NCI-H748 (cell line): ENCODE measurements at regions not wholly inside any gene's neighbourhood (a gene's known extent, or its start where the extent isn't known, plus 50 kb on each side); places are given as distances from the start of the nearest gene placed in this dataset.
"Not testable (repeated sequence)": the region's sequence is repeated elsewhere in the genome, so short reads cannot be mapped to it uniquely, and the experiment has no call there.

ENCODE experiments used
- DNase-seq: peaks from one replicate; lab custom pipeline; 2025; ENCODE audit not compliant: unreplicated experiment; lab: John Stamatoyannopoulos, UW

DNA sequence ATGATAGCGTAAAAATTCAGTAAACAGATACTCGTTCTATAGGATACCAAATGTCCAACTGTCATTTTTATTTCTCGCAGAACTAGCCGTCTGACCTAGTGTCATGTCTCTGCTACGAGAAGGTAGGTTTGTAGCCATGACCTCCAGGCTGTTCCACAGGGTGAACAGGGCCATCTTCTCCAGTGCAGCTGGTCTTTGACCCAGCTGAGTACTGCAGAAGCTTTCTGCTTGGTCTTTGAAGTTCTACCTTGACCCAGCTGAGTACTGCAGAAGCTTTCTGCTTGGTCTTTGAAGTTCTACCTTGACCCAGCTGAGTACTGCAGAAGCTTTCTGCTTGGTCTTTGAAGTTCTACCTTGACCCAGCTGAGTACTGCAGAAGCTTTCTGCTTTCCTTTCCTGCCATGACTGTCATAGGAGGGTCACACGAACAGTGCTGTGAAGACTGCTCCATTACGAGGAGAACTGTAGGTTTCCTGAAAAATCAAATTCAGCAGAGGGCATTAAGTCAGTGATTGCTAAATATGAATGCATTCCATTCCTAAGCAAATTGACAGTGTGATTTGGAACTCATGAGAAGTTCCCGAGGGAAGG lies 532.8 kb upstream of the NRP1 start:
- DNase-seq, result not testable (repeated sequence)

DNA sequence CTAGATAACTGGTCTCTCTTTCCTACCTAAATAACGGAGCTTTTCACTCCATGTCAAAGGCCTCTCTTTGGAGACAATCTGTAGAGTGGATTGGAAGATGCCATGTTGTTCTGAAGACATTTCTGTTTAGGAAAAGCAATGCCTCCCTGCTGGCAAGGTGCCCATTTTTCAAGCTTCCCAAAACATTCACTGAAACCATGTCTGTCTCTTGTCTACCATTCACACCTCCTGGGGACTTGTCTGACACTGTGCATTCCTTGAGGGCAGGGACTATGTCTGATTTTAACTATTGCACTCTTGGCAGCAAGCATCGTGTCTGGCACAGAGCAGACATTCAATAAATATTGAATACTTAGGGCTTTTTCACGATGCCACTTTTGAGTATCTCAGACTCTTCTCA lies 528.9 kb upstream of the NRP1 start:
- DNase-seq, result no peak

DNA sequence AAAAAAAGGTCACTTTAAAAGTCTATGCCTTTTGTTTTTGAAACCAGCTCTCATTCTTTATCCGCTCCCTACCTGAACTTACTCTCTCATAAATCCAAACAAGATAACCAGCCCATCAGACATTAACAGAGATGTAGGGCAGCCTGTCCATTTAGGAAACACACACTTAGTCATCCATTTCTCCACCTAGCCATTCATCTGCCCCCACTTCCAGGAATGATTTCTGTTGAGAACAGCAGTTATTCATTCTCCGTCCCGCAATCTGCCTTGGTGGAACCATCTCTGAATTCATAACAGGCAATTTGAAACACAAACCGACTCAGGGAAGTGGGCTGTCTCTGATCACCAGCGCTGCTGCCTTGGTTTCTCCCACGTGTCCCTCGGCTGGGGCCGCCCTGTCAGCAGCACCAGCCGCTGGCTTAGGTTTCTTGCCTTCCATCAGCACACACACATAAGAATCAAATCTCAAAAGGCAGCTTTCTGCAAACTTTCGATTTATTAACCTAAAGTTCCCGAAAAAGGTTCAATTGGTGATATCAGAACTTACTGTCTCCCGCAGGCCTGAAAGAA lies 528.2 kb upstream of the NRP1 start:
- no peak for DNase-seq

DNA sequence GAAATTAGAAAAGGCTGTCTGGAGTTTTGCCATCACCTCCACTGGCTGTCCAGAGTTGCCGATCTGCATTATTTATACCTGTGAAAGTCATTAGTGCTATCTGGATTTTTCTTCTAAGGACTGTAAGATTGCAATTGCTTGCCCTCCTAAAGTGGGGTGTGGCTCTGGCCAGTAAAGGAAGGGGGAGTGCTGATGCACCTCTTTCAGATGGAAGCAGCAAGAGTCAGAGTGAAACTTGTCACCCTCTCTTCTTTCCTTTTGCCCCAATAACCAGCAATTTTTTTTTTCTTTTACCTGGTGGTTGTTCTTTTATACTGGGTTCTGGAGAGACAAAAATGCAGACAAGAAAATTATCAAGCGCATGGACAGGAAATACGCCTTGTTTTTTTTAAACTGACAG lies 527.4 kb upstream of the NRP1 start:
- DNase-seq, result no peak

DNA sequence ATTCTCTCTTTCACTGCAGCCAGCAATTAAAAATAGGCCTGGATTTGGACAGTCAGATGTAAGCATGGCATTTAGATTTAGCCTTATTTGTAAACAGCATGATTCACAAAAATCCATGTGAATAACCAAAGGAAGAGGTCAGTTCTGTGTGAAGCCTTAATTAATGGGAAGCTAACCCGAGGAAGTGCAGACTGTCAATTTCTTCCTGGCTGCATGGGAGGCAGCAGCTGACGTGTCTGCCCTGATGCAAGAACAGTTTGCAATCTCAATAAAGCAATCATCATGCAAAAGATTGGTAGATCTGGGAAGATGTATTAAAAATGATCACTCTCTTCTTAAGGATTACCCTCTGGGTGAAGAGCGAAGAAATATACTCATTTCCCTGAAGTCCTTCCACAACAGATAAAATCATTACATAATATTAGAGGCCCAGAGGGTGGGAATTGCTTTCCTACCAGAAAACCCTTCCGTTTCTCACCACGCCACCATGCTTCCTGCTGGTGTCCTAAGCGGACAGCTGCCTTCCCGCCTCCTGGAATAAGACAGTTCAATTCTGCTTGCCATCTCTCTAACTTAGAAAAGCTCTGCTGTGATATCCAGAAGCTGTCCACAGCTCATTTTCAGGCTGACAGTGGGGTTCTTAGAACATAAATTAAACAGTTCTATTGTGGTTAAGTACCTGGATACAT lies 526.7 kb upstream of the NRP1 start:
- peak; percentile 36 for DNase-seq

DNA sequence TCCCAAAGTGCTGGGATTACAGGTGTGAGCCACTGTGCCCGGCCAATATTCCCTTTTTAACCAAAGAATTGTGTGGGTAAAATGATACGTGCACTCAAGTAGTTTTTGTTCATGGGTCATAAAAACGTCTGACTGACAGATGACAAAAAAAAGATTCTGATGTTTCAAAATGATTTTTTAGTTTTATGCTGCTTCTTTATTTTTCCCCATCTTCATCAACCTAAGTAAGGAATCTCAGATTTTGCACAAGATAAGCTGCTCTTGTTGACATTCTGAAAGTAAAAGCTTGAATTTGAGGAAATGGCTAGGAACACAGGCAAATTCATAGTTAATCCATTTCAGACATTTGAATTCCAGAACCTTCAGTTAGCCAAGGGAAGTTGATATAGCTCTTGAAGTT lies 526.1 kb upstream of the NRP1 start:
- no peak for DNase-seq

DNA sequence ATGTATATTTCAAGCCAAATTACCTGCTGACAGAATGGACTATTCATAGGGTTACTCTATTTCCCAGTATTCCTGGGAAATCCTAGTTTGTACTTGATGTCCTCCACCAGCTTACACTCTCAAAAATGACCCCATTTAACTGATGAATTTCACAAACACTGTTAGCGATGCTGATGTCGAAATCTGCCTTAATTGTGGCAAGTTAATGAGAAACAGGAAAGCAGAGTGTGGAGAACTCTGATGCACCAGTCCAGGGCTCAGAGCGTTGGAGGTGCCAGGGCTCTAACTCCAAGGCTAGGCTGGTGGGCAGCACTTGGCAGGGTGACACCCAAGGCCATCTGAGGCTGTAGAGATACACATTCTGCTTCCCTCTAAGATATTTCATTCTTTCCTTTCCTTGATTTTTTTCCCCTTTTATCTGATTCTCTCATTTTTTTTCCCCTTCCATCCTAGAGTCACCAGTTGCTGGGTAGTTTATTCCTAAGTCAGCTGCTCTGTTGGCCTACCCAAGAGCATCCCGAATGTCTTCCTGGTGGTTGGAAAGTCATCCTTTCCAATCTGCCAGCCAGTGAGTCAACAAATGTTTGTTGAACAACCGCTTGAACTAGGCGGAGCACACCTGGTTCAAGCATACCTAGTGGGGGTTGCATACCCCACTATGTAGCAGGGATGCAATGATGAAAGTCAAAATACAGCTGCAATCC lies 525.0 kb upstream of the NRP1 start:
- peak; percentile 11 for DNase-seq

DNA sequence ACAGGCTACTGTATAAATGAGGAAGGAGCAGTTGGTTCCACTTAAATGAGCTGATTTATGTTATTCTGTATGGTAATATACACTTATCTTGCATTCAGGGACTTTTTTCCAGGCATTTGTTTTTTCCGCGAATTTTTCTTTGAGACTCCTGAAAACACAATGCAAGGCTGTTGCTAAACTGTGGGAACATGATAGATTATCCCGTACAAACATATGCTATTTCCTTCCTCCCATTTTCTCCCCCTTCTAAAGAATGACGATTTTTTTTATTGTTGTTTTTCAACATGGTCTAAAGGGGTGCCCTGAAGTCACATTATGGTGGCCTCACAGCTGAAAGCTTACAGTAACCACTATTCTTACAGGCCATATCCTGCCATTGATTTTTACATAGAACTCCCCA lies 523.9 kb upstream of the NRP1 start:
- DNase-seq, result no peak

DNA sequence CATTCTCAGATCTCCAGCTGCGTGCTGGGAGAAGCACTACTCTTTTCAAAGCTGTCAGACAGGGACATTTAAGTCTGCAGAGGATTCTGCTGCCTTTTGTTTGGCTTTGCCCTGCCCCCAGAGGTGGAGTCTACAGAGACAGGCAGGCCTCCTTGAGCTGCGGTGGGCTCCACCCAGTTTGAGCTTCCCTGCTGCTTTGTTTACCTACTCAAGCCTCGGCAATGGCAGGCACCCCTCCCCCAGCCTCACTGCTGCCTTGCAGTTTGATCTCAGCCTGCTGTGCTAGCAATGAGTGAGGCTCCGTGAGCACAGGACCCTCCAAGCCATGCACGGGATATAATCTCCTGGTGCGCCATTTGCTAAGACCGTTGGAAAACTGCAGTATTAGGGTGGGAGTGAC lies 518.8 kb upstream of the NRP1 start:
- not testable (repeated sequence) for DNase-seq

DNA sequence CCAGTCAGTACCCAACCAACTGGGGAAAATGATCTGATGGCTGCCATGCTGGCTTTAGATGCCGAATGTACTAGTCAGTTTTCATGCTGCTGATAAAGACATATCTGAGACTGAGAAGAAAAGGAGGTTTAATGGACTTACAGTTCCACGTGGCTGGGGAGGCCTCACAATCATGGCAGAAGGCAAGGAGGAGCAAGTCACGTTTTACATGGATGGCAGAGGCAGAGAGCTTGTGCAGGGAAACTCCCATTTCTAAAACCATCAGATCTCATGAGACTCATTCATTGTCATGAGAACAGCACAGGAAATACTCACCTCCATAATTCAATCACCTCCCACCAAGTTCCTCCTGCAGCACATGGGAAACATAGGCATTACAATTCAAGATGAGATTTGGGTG lies 508.9 kb upstream of the NRP1 start:
- no peak for DNase-seq

DNA sequence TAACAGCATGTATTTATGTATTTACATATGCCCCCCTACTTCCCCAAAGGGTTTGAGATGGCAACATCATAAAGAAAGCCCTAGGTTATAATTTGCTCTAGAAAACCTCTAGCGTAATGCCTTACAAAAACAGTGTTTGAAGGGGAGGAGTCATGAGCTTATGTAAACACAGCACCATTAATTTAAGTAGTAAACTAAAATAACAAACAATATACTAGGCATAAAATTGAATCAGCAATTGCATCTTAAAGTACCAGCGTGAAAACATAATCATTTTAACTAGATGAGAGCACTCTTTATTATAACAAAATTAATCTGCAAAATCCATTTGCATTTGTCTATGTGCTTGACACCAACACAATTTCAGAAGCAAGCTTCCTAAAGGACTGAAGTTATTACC lies 507.2 kb upstream of the NRP1 start:
- no peak for DNase-seq

DNA sequence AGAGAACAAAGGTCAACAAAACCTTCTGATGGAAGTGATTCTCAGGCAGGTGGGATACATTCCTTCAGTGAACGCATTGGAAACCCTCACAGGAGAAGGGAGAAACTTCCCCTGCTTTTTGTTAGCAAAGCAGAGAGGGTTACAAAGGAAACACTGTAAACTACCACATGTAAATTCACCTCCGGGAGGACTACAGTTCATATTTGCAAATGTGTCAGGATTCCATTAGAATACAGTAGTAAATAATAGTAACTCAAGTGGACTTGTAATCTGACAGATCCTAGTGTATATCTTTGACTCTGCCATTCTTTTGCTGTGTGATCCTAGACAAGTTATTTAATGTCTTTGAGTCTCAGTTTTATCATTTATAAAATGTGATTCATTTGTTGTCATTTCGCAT lies 504.3 kb upstream of the NRP1 start:
- no peak for DNase-seq

DNA sequence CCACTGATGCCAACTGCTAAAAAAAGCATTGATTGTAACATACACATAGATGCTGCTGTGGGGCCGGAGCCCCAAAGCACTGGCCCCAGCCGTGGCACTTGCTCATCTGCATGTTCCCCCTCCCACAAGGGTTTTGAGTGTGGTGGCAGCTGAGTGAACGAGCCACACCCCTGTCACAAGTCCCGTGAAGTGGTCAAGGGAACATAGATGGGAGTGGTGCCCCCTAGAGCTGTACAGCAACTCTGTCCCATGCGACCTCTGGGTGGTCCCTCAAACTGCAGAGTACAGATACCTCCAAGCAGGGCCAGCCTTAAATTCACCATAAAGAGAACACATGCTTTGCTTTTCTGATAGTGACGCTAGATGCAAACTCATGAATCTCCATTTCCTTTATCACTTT lies 503.3 kb upstream of the NRP1 start:
- no peak for DNase-seq

DNA sequence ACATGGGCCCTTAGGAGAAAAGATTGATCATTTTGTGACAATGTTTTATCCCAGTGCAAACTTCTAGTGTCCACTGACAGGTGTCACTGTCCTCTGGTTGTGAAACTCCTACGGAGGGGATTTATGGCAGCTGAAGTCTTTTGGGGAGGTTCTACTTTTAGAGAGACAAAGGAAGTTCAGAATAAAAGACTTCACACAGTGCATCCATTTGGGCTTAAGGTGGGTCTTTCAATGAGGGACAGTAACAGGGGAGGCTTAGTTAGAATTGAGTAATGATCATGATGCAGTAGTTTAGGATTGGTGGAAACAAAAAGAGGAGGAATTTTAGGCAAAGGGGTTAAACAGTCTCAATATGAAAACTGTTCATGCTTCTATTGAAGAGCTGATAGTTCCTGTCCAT lies 501.1 kb upstream of the NRP1 start:
- no peak for DNase-seq

DNA sequence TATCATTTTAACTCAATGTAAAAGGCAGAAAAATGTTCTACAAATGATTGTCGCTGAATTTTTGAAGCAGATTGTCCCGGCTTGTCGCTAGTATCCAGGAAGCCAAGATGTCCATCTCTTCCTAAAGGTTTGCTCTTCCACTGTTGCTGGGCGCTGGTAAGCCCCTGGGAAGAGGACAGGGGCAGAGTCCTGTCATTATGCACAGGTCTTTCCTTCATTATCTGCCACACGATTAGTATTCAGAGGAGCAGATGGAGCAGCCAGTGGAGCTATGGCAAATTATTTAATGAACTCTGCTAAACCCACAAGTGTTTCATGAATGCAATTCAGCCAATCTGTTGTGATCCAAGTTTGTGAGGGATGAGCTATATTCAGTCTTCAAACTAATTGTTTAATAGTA lies 499.1 kb upstream of the NRP1 start:
- no peak for DNase-seq

DNA sequence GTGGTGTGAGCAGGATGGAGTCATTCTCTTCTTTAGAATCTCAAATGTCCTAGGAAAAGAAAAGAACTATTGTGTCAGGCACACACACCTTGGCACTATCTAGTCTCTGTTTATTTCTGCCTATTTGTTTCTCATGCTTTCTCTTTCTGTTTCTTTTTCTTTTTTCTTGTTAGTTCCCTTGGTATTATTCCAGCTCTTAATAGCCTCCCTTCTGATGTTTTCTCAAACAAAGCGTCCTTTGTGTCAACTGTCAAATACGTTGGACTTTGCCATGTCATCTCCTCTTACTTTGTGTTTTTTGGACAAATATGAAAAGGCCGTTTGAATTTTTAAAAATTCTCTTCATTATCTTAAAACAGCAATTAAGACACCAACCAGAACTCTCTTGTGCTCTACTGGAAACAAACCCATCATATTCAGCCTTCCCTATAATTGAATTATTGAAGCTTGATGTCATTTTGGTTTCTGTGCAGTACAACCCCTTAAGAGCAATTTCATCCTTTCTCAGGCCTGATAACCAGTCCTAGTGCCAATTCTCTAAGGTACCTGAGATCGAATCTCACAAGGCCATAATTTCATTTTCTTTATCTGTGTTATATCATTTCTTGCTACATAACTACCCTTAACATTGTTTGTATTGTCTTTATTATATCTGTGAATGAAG lies 497.8 kb upstream of the NRP1 start:
- DNase-seq, result no peak

DNA sequence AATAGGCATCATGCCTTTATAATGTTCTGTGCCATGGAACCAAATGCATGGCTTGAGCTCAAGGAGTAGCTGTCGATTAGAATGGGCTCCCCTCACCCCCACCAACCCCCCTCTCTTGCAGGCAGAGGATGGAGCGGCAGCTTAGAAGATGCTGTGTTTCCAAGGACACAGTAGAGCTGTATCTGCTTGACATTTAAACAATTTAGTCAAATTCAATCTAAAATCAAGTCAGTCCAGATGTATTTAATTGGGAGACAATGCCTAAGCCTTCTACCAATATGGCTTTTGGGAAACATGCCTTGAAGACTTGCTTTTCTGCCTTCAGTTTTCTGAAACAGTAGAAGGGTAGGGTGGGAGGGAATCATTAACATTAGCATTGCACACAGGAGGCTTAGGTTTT lies 497.1 kb upstream of the NRP1 start:
- DNase-seq, result no peak

DNA sequence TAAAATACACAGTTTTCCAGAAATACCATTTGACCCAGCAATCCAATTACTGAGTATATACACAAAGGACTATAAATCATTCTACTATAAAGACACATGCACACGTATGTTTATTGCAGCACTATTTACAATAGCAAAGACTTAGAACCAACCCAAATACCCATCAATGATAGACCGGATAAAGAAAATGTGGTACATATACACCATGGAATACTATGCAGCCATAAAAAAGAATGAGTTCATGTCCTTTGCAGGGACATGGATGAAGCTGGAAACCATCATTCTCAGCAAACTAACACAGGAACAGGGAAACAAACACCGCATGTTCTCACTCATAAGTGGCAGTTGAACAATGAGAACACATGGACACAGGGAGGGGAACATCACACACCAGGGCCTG lies 495.4 kb upstream of the NRP1 start:
- DNase-seq, result not testable (repeated sequence)

DNA sequence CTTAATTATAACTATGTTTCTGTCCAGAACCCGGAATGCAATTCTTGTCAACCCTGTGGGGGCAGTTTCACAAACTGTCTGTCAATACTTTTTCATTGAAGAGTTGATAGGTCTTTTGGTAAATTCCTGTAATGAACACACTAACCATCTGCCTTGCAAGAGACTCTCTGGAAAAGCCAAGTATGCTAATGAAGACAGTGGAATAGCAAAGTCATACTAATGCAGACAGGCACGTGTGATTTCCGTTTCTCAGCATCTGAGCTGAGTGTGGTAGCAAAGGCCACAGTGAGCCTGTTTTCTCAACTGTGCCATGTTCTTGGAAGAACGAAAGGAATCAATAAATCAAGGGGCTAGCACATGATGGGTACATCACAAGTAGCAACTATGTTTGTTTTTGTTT lies 494.1 kb upstream of the NRP1 start:
- no peak for DNase-seq

DNA sequence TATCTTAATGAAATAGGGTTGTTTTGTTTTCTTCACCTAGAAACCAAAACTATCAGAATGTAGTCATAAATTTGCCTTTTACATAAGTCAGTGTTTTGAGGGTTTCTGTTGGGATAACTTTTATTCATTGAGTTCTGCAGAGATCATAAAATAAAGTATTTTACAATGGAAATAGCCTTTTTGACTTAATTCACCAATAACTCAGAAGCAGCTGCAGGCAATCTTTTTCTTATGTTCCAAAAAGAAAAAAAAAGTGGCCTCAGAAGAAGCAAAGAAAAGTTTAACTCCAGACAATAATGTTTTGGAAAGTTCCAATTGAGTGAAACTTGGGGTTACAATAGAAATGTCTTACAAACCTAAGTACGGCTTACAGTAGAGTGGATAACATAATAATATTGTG lies 491.7 kb upstream of the NRP1 start:
- DNase-seq, result no peak

DNA sequence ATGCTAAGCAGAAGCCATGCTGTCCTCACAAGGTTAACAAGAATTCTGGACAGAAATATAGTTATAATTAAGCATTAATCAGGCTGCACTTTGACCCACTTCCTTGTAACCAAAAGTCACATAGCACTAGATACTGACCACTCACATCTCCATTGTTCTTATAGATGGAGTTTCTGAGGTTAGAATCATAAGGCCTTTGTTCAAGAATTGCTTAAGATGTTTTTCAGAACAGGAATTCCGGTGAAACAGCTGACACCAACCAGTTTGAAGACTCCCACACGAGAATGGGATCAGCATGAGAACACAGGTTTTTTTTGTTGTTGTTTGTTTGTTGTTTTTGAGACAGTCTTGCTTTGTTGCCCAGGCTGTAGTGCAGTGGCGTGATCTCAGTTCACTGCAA lies 488.3 kb upstream of the NRP1 start:
- DNase-seq, result no peak

DNA sequence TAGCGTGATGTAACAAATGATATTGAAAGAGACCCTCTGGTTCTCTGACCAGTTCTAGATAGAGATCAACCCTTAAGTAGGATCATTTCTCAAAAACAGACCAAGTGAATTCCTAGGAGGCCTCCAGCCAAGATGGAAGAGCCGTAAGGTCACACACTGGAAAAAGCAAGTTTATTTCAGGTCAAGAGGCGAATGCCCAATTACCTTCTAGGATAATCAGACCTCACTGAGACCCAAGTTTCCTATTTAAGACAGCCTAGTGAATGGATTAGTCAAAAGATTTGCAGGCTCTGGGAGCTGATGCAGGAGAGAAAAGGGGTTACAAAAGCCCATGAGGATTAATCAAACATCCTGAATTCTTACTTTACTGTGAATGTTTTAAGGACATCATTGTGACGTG lies 486.1 kb upstream of the NRP1 start:
- DNase-seq, result no peak
